ENCODE measurements at regions not wholly inside any gene's neighbourhood (a gene's known extent, or its start where the extent isn't known, plus 50 kb on each side); places are given as distances from the start of the nearest gene placed in this dataset.
"Not testable (repeated sequence)": the region's sequence is repeated elsewhere in the genome, so short reads cannot be mapped to it uniquely, and the experiment has no call there.

DNA sequence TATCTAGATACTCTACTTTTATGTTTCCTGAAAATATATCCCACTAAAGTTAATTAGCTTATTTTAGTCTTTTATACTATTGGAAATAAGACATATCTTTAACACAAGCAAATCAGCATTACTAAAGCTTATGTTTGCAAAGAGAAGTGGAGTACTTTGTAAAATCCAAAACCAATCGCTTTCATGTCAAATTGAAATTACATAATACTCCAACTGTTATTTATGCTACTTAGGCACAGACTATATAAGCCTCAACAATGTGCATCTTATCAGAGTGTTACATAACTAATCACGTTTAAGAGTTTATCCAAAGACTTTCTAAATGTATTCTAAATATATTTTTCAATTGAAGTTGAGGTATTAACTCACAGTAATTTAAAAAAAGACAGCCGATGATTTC is 200.0 kb downstream of the PCDH20 start:
- TF ChIP-seq CTCF (IDR thresholded peaks at IDR 0.05; ENCODE audit: low read depth, low read length, missing control alignments), result no peak
- DNase-seq (ENCODE audit: low read depth), result no peak

GRCh38 chr13:61215116-61215515 is 200.5 kb downstream of the PCDH20 start:
- DNase-seq (ENCODE audit: low read depth), result no peak
- no peak for TF ChIP-seq CTCF (IDR thresholded peaks at IDR 0.05; ENCODE audit: low read depth, low read length, missing control alignments)
- no peak overlapping the region for H3K4me3 ChIP-seq (ENCODE audit: low read depth, low read length)

More for the DNA sequence above, 200.0 kb downstream of the PCDH20 start:
- no peak overlapping the region for H3K4me3 ChIP-seq (ENCODE audit: low read depth, low read length)

DNA sequence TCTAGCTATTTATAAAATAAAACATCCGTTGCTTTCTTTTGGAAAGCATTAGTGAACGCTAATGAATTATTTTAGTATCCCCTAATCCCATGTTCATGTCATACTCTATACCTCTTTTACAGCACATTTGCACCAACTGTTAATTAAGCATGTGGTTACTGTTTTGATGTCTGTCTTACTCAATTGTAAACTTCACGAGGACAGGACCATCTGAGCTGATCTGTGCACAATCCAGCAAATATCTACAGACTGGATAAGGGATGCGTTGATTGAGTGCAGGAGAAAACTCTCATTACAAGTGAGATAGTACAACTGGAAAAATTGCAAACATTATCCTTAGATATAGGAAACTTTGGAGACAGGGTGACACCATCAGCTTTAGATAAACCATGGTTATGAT is 201.1 kb downstream of the PCDH20 start:
- H3K4me3 ChIP-seq (ENCODE audit: low read depth, low read length), result no peak overlapping the region
- DNase-seq (ENCODE audit: low read depth), result no peak
- TF ChIP-seq CTCF (IDR thresholded peaks at IDR 0.05; ENCODE audit: low read depth, low read length, missing control alignments), result no peak

DNA sequence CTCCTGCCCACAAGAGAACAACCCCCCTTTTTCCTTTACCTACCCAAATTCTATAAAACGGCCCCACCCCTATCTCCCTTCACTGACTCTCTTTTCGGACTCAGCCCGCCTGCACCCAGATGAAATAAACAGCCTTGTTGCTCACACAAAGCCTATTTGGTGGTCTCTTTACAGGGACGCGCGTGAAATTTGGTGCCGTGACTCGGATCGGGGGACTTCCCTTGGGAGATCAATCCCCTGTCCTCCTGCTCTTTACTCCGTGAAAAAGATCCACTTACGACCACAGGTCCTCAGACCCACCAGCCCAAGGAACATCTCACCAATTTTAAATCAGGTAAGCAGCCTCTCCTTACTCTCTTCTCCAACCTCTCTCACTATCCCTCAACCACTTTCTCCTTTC is 209.8 kb downstream of the PCDH20 start:
- not testable (repeated sequence) for DNase-seq (ENCODE audit: low read depth); H3K4me3 ChIP-seq (ENCODE audit: low read depth, low read length)

- TF ChIP-seq CTCF (IDR thresholded peaks at IDR 0.05; ENCODE audit: low read depth, low read length, missing control alignments), result no peak
- H3K4me3 ChIP-seq (ENCODE audit: low read depth, low read length), result no peak overlapping the region
Observed at GRCh38 chr13:61204025-61204424, 211.6 kb downstream of the PCDH20 start.

DNA sequence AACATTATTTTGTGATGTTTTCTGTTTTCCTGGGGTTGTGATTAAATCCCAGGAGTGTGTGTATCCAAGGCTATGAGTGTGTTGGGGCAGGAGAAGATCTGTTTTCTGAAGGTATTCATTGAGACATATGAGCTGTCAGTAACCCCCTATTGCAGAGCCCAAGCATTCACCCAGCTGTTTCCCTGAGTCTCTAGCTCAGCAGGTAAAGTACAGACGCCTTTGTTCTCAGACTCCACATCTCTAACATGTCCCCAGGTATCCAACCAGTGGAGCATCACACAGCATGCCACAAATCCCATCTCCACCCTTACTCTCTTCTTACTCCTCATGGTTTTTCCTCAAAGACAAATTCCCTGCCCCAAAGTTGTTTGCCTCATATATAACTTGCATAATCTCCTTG is 213.6 kb downstream of the PCDH20 start:
- DNase-seq (ENCODE audit: low read depth), result no peak
- TF ChIP-seq CTCF (IDR thresholded peaks at IDR 0.05; ENCODE audit: low read depth, low read length, missing control alignments), result no peak
- H3K4me3 ChIP-seq (ENCODE audit: low read depth, low read length), result no peak overlapping the region

More at GRCh38 chr13:61204025-61204424, 211.6 kb downstream of the PCDH20 start:
- no peak for DNase-seq (ENCODE audit: low read depth)

GRCh38 chr13:61192826-61193225 is 222.8 kb downstream of the PCDH20 start:
- no peak overlapping the region for H3K4me3 ChIP-seq (ENCODE audit: low read depth, low read length)
- DNase-seq (ENCODE audit: low read depth), result no peak
- TF ChIP-seq CTCF (IDR thresholded peaks at IDR 0.05; ENCODE audit: low read depth, low read length, missing control alignments), result no peak

DNA sequence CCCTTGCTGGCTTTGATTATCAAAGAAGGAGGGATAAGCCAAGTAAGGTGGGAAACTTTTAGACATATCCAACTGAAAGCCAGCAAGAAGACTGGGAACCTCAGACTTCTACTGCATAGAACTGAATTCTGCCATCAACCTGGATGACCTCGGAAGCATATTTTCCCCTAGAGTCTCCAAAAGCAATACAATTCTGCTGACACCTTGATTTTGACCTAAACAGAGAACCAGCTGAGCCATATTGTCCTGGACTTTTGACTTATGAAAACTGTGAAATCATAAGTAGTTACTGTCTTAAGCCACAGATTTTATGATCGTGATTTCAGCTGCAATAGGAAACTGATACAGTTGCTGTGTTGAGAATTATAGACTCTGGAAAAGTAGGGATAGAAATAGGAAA is 227.6 kb downstream of the PCDH20 start:
- no peak for TF ChIP-seq CTCF (IDR thresholded peaks at IDR 0.05; ENCODE audit: low read depth, low read length, missing control alignments)
- no peak for DNase-seq (ENCODE audit: low read depth)
- H3K4me3 ChIP-seq (ENCODE audit: low read depth, low read length), result no peak overlapping the region
